ENCODE measurements at regions not wholly inside any gene's neighbourhood (a gene's known extent, or its start where the extent isn't known, plus 50 kb on each side); places are given as distances from the start of the nearest gene placed in this dataset.

DNA sequence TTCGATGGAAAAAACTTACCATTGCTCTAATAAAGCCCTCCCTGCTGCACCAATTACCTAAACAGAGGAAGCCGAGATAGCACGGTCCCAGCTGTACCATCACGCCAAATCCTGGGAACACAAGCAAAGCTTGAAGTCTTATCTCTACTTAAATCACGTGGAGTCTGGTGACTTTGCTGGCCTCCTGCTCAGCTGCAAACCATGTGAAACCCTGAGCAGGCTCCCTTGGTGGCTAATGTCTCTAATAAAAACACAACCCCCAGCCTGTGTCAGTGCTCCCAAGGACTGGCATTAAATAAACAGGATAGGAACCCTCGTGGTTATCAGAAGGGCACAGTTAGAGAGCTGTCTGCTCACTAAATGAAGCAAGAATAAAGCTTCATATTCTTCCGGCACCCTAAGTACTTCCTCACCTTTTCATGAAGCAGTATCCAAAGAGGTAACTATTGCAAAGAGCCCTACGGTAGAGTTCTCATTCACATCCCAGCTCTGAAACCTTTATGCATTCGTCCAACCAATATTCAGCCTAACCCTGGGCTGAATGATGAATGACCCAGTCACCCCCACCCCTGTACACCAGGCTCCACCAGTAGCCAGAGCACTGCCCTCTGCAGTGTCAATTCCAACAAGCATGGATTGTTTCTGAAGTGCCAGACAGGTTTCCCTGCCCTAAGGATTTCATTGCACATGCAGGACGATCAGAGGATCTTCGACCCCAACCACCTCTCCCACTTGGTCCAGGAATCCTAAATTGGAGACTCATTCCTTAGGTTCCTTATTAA, 452.7 kb upstream of the TMPO start:
- TF ChIP-seq, protein P1, sequence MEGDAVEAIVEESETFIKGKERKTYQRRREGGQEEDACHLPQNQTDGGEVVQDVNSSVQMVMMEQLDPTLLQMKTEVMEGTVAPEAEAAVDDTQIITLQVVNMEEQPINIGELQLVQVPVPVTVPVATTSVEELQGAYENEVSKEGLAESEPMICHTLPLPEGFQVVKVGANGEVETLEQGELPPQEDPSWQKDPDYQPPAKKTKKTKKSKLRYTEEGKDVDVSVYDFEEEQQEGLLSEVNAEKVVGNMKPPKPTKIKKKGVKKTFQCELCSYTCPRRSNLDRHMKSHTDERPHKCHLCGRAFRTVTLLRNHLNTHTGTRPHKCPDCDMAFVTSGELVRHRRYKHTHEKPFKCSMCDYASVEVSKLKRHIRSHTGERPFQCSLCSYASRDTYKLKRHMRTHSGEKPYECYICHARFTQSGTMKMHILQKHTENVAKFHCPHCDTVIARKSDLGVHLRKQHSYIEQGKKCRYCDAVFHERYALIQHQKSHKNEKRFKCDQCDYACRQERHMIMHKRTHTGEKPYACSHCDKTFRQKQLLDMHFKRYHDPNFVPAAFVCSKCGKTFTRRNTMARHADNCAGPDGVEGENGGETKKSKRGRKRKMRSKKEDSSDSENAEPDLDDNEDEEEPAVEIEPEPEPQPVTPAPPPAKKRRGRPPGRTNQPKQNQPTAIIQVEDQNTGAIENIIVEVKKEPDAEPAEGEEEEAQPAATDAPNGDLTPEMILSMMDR (IDR thresholded peaks at IDR 0.05; ENCODE audit: low read depth, low read length, poor library complexity, severe bottlenecking): no peak
- no peak for TF ChIP-seq EZH2phosphoT487 (IDR thresholded peaks at IDR 0.05; ENCODE audit: borderline replicate concordance, low read length)

All from DOHH2 (cell line).